Fibroblast of lung (primary cell): ENCODE measurements at regions not wholly inside any gene's neighbourhood (a gene's known extent, or its start where the extent isn't known, plus 50 kb on each side); places are given as distances from the start of the nearest gene placed in this dataset.

Experiments
- DNase-seq, 2 donors: peaks; one replicate each; pipeline versions ENCODE4 v3.0.0 to v3.0.0-alpha.2; 2010; ENCODE audit warnings: low read depth in 2 of 2
- H2AFZ ChIP-seq: 2 replicates; pipeline ENCODE4 v1.5.1; 2012; ENCODE audit warnings: low read length, control low read depth, inconsistent platforms
- H3K27ac ChIP-seq: 2 replicates; pipeline ENCODE4 v1.5.1; 2011; ENCODE audit warnings: low read length, control low read depth; ENCODE audit not compliant: insufficient read depth
- H3K27me3 ChIP-seq: 2 replicates; pipeline ENCODE4 v1.5.1; 2011; ENCODE audit warnings: mild to moderate bottlenecking, low read length; ENCODE audit not compliant: control insufficient read depth, insufficient read depth
- H3K36me3 ChIP-seq: 2 replicates; pipeline ENCODE4 v1.5.1; 2011; ENCODE audit warnings: low read length; ENCODE audit not compliant: control insufficient read depth, insufficient read depth
- H3K4me1 ChIP-seq: 2 replicates; pipeline ENCODE4 v1.5.1; 2011; ENCODE audit warnings: low read length; ENCODE audit not compliant: control insufficient read depth, insufficient read depth; ENCODE audit errors: extremely low read depth
- H3K4me2 ChIP-seq: 2 replicates; pipeline ENCODE4 v1.5.1; 2011; ENCODE audit warnings: low read length, control low read depth; ENCODE audit not compliant: insufficient read depth; ENCODE audit errors: extremely low read depth
- H3K4me3 ChIP-seq, 4 experiments: fragments of 200-600 bp in 1 of 4; sonication (generic) in 1 of 4; replicated peaks in 1 of 4; 2 replicates each; pipeline ENCODE4 v1.5.1; 2011 to 2016; ENCODE audit warnings: low read length in 4 of 4, low read depth in 3 of 4, mild to moderate bottlenecking in 3 of 4, control low read depth in 2 of 4, inconsistent platforms in 1 of 4, mixed read lengths in 1 of 4; ENCODE audit not compliant: insufficient read depth in 1 of 4; ENCODE audit errors: control extremely low read depth in 1 of 4
- H3K79me2 ChIP-seq: 2 replicates; pipeline ENCODE4 v1.5.1; 2012; ENCODE audit warnings: mild to moderate bottlenecking, low read length, inconsistent platforms; ENCODE audit not compliant: control insufficient read depth, insufficient read depth
- H3K9ac ChIP-seq: 2 replicates; pipeline ENCODE4 v1.5.1; 2011; ENCODE audit warnings: mild to moderate bottlenecking, low read length, control low read depth; ENCODE audit not compliant: insufficient read depth
- H3K9me3 ChIP-seq: 2 replicates; pipeline ENCODE4 v1.5.1; 2012; ENCODE audit warnings: low read depth, low read length; ENCODE audit not compliant: control insufficient read depth, insufficient read depth
- H4K20me1 ChIP-seq: 2 replicates; pipeline ENCODE4 v1.5.1; 2011; ENCODE audit warnings: low read length; ENCODE audit not compliant: control insufficient read depth, insufficient read depth; ENCODE audit errors: extremely low read depth
- EZH2 ChIP-seq: IDR thresholded peaks from 2 replicates; pipeline ENCODE4 v1.5.1; 2012; ENCODE audit warnings: low read length, control low read depth, mild to moderate bottlenecking; ENCODE audit errors: missing control alignments
- TF ChIP-seq, protein P1 (sequence below), 2 donors: IDR thresholded peaks in 1 of 2; conservative IDR thresholded peaks in 1 of 2; 1 replicate in 1 of 2; 2 replicates in 1 of 2; pipeline ENCODE4 v1.5.1; 2011 to 2012; ENCODE audit warnings: low read length in 2 of 2, control low read depth in 1 of 2, inconsistent platforms in 1 of 2, low read depth in 1 of 2, mild to moderate bottlenecking in 1 of 2

GRCh38 chr1:70840260-70840953, 207.2 kb downstream of the PTGER3 start:
- Histone ChIP-seq H3K4me2 (no peak overlapping the region), H2AFZ (no peak overlapping the region), H4K20me1 (no peaks in the 10 kb centered on the region), H3K4me1 (no peaks in the 10 kb centered on the region), H3K36me3 (no peaks in the 10 kb centered on the region), H3K27me3 (no peaks in the 10 kb centered on the region), H3K9me3 (no peaks in the 10 kb centered on the region), H3K4me3 (no peak overlapping the region), H3K79me2 (no peaks in the 10 kb centered on the region), H3K27ac (no peak overlapping the region), H3K9ac (no peak overlapping the region)
- TF ChIP-seq, protein P1, sequence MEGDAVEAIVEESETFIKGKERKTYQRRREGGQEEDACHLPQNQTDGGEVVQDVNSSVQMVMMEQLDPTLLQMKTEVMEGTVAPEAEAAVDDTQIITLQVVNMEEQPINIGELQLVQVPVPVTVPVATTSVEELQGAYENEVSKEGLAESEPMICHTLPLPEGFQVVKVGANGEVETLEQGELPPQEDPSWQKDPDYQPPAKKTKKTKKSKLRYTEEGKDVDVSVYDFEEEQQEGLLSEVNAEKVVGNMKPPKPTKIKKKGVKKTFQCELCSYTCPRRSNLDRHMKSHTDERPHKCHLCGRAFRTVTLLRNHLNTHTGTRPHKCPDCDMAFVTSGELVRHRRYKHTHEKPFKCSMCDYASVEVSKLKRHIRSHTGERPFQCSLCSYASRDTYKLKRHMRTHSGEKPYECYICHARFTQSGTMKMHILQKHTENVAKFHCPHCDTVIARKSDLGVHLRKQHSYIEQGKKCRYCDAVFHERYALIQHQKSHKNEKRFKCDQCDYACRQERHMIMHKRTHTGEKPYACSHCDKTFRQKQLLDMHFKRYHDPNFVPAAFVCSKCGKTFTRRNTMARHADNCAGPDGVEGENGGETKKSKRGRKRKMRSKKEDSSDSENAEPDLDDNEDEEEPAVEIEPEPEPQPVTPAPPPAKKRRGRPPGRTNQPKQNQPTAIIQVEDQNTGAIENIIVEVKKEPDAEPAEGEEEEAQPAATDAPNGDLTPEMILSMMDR (conservative IDR thresholded peaks at IDR 0.05 in 1 of 2, IDR thresholded peaks at IDR 0.05 in 1 of 2; ENCODE audit: low read depth in 1 of 2, low read length in 2 of 2) = no peak
- TF ChIP-seq EZH2 = no peak
- no peak for DNase-seq

GRCh38 chr1:70842562-70842961, 205.1 kb downstream of the PTGER3 start:
- H3K9ac ChIP-seq = no peak overlapping the region
- H3K27me3 ChIP-seq = no peaks in the 10 kb centered on the region
- no peaks in the 10 kb centered on the region for H3K36me3 ChIP-seq
- no peaks in the 10 kb centered on the region for H3K79me2 ChIP-seq
- no peak for TF ChIP-seq EZH2
- TF ChIP-seq, protein P1 (conservative IDR thresholded peaks at IDR 0.05 in 1 of 2, IDR thresholded peaks at IDR 0.05 in 1 of 2; ENCODE audit: low read depth in 1 of 2, low read length in 2 of 2) = no peak
- H3K4me1 ChIP-seq = no peaks in the 10 kb centered on the region
- no peak overlapping the region for H2AFZ ChIP-seq
- no peak overlapping the region for H3K4me2 ChIP-seq
- H4K20me1 ChIP-seq = no peaks in the 10 kb centered on the region
- no peak overlapping the region for H3K27ac ChIP-seq
- H3K4me3 ChIP-seq = no peak overlapping the region
- DNase-seq = no peak
- no peaks in the 10 kb centered on the region for H3K9me3 ChIP-seq

GRCh38 chr1:70843452-70843851, 204.2 kb downstream of the PTGER3 start:
- Histone ChIP-seq H3K27ac (no peak overlapping the region), H3K36me3 (no peaks in the 10 kb centered on the region), H3K4me2 (no peak overlapping the region), H2AFZ (no peak overlapping the region), H3K79me2 (no peaks in the 10 kb centered on the region), H3K9me3 (no peaks in the 10 kb centered on the region), H3K4me1 (no peaks in the 10 kb centered on the region), H3K4me3 (no peak overlapping the region), H4K20me1 (no peaks in the 10 kb centered on the region), H3K27me3 (no peaks in the 10 kb centered on the region), H3K9ac (no peak overlapping the region)
- no peak for DNase-seq
- no peak for TF ChIP-seq EZH2
- TF ChIP-seq, protein P1 (conservative IDR thresholded peaks at IDR 0.05 in 1 of 2, IDR thresholded peaks at IDR 0.05 in 1 of 2; ENCODE audit: low read depth in 1 of 2, low read length in 2 of 2) = no peak
